Daoy (cell line): ENCODE measurements at regions not wholly inside any gene's neighbourhood (a gene's known extent, or its start where the extent isn't known, plus 50 kb on each side); places are given as distances from the start of the nearest gene placed in this dataset.
"Not testable (repeated sequence)": the region's sequence is repeated elsewhere in the genome, so short reads cannot be mapped to it uniquely, and the experiment has no call there.

Experiments
- DNase-seq: peaks from one replicate; pipeline ENCODE4 v3.0.0-alpha.2; 2015; ENCODE audit warnings: low read depth

- no peak for DNase-seq
Measured at GRCh38 chr2:142649581-142649980, 227.9 kb upstream of the KYNU start.

GRCh38 chr2:142642650-142643049 lies 234.8 kb upstream of the KYNU start:
- DNase-seq, result no peak

- DNase-seq, result no peak
Measured at GRCh38 chr2:142629193-142629592, 248.3 kb upstream of the KYNU start.

DNA sequence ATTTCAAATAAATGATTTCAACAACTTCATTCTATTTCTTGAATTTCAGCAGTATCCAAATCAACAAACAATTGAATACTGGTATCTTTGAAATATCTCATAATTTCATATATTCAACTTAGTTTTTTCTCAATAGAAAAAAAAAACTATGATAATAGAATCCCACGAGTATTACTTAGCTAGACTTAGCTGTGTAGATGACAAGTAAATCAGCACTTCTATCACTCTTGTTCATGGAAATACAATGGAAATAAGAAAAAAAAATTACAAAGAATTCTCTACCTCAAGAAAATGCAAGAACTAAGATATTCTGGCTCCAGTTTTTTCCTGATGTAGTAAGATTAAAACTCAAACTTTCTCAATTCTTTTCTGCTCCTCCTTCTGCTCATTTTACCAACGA lies 256.2 kb upstream of the KYNU start:
- DNase-seq, result no peak

DNA sequence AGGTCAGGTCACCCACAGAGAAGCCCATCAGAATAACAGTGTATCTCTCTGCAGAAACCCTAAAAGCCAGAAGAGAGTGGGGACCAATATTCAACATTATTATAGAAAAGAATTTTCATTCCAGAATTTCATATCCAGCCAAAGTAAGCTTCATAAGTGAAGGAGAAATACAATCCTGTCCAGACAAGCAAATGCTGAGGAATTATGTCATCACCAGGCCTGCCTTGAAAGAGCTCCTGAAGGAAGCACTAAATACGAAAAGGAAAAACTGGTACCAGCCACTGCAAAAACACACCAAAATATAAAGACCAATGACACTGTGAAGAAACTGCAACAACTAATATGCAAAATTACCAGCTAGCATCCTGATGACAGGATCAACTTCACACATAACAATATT lies 260.0 kb upstream of the KYNU start:
- no peak for DNase-seq

DNA sequence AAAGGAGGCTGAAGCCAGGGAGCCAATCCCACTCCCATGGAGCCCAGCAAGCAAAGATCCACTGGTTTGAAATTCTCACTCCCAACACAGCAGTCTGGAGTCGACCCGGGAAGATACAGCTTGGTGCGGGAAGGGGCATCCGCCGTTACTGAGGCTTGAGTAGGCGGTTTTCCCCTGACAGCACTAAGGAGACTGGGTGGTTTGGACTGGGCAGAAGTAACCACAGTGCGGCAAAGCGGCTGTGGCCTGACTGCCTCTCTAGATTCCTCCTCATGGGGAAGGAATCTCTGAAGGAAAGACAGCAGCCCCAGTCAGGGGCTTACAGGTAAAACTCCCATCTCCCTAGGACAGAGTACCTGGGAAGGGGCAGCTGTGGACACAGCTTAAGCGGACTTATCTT lies 261.6 kb upstream of the KYNU start:
- DNase-seq, result no peak

- not testable (repeated sequence) for DNase-seq
Measured at GRCh38 chr2:142613193-142613592, 264.3 kb upstream of the KYNU start.

DNA sequence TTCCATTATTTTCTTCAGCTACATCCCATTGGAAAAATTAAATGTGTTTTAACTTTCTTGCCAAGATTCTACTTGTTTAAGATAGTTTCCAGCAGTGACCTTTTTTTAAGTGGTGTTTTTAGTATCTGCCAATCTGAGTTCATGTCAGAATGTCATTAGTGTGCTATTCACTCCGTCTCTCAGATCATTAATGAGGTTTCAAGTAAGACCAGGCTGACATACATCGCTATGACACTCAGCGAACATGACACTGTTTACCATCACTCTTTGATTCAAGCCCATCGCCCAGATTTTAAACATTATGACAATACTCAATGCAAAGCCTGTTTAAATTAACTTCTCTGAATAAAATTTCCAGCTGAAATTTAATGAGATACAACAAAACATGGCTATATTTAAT lies 272.0 kb upstream of the KYNU start:
- no peak for DNase-seq

DNA sequence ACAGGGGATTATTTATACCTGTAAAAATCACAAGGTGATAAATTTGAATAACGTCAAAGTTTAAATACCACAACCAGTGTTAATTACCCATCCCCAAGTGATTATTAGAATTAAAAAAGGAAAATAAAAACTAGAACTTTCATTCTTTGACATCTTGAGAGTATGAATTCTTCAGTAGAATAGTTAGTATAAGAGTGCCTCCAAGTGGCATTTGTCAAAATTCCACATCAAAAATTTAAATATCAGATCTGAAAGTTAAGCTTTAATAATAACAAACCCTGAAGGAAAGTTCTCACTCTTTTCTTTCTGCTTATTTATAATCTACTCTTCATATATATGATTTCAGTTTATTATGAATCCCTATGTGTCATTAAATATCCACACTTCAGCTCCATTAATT lies 273.7 kb upstream of the KYNU start:
- DNase-seq, result no peak

- no peak for DNase-seq
Measured at GRCh38 chr2:142602418-142602989, 275.0 kb upstream of the KYNU start.

- DNase-seq, result no peak
Measured at GRCh38 chr2:142601794-142602193, 275.7 kb upstream of the KYNU start.

GRCh38 chr2:142599504-142599903 lies 278.0 kb upstream of the KYNU start:
- no peak for DNase-seq

- DNase-seq, result no peak
Measured at GRCh38 chr2:142598846-142599245, 278.6 kb upstream of the KYNU start.

DNA sequence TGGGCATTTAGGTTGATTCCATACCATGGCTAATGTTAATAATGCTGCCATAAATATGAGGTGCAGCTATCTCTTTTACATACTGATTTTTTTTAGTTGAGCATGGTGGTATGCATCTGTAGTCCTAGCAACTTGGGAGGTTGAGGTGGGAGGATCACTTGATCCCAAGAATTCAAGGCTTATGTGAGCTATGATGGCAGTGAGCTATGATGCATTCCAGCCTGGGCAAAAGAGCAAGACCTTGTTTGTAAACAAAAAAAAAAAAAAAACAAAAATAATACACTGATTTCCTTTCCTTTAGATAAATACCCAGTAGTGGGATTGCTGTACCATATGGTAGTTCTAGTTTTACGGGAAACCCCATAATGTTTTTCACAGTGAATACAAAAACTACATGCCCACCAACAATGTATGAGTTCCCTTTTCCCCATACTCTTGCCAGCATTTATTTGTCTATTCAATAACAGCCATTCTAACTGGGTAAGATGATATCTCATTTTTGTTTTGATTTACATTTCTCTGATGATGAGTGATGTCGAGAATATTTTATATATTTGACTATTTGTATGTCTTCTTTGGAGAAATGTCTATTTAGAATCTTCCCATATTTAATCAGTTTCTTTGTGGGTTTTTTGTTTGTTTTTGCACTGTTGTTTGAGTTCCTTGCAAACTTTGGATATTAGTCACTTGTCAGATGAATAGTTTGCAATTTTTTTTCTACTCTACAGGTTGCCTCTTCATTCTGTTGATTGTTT lies 281.0 kb upstream of the KYNU start:
- no peak for DNase-seq

DNA sequence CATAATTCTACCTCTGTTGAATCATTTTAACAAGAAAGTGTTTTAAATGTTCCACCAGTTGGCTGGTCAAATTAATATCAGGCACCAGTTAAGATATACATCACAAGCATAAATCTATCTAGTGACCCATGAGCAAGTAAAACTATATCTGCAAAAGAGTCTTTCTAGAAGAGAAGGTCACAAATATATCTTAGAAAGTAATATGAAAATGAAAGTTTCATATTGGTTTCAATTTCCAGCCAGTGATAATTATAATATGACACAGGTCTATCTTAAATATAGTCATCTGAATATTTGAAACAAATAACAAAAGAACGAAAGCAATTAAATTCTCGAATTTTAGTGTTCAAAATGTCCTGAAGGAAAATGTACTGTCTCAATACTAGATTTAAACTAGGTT lies 282.5 kb upstream of the KYNU start:
- no peak for DNase-seq

- no peak for DNase-seq
Measured at GRCh38 chr2:142592171-142592570, 285.3 kb upstream of the KYNU start.

- no peak for DNase-seq
Measured at GRCh38 chr2:142591420-142591819, 286.0 kb upstream of the KYNU start.

- DNase-seq, result no peak
Measured at GRCh38 chr2:142588269-142588668, 289.2 kb upstream of the KYNU start.

DNA sequence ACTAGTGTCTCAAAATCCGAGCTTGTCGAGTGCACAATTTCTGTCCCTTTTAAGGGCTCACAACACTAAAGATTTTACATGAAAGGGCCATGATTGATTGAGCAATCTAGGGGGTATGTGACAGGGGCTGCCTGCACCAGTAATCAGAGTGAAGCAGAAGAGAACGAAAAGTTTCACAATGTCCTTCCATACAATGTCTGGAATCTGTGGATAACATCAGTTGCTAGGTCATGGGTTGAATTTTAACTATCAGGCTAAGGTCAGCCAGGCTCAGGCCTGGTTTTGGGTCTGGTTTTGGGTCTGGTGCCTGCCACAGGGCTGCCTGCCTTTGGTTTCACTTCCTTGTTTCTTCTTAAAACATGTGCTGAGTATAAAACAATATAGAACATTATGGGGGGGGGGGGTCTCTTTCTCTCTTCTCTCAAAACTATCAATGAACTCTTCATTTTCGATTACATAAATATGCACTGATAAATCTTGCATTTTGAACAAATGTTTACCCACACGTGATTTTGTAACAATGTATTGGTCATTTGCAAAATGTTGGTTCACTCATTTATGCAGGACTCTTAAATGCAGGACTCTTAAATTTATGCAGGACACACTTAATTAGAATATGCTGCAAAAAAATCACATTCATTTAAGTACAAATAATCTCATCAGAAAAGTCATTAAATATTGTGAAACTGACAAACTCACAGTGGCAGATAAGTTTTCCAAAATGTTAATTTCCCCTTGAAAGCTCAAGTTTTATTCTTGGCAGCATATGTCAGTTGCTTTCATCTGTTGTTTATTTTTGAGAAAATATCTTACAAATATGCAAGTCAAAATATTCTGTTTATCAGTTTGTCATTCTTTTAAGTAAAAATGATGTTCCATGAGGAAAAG lies 290.5 kb upstream of the KYNU start:
- no peak for DNase-seq

GRCh38 chr2:142585785-142586184 lies 291.7 kb upstream of the KYNU start:
- DNase-seq, result no peak

- no peak for DNase-seq
Measured at GRCh38 chr2:142582317-142582716, 295.1 kb upstream of the KYNU start.

GRCh38 chr2:142581491-142581890 lies 296.0 kb upstream of the KYNU start:
- DNase-seq, result no peak

DNA sequence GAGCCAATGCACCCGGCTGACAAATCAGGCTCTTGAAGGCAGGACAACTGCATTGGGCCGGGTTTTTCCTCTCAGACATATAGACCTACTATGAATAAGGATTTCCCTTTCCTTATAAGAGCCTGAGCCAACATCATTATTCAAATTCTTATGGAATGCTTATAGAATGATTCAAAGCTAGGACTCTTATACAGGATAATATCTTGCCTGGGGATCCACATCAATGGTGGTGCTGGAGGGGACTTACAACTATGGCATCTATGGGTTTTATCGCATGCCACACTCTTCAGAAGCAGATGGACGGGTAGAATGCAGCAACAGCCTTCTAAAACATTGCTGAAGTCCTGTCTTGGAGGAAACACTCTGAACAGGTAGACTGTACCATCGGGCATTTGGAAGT lies 296.8 kb upstream of the KYNU start:
- no peak for DNase-seq
